ENCODE measurements at regions not wholly inside any gene's neighbourhood (a gene's known extent, or its start where the extent isn't known, plus 50 kb on each side); places are given as distances from the start of the nearest gene placed in this dataset.

- DNase-seq (ENCODE audit: low spot score): peak; percentile 92
Measured at GRCh38 chr9:105064248-105065097, 136.5 kb upstream of the ABCA1 start.

- DNase-seq (ENCODE audit: low spot score): no peak
Measured at GRCh38 chr9:105065098-105066088, 137.4 kb upstream of the ABCA1 start.

GRCh38 chr9:105066275-105066865, 138.4 kb upstream of the ABCA1 start:
- no peak for DNase-seq (ENCODE audit: low spot score)

GRCh38 chr9:105067895-105068580, 140.1 kb upstream of the ABCA1 start:
- no peak for DNase-seq (ENCODE audit: low spot score)

GRCh38 chr9:105069285-105069684, 141.3 kb upstream of the ABCA1 start:
- no peak for DNase-seq (ENCODE audit: low spot score)

- DNase-seq (ENCODE audit: low spot score): no peak
Measured at GRCh38 chr9:105069696-105070095, 141.7 kb upstream of the ABCA1 start.

- no peak for DNase-seq (ENCODE audit: low spot score)
Measured at GRCh38 chr9:105070176-105070575, 142.2 kb upstream of the ABCA1 start.

- DNase-seq (ENCODE audit: low spot score): no peak
Measured at GRCh38 chr9:105072476-105072875, 144.5 kb upstream of the ABCA1 start.

GRCh38 chr9:105073147-105073546, 145.2 kb upstream of the ABCA1 start:
- DNase-seq (ENCODE audit: low spot score): no peak

- no peak for DNase-seq (ENCODE audit: low spot score)
Measured at GRCh38 chr9:105074491-105074890, 146.5 kb upstream of the ABCA1 start.

GRCh38 chr9:105076729-105077128, 148.8 kb upstream of the ABCA1 start:
- DNase-seq (ENCODE audit: low spot score): no peak

GRCh38 chr9:105079457-105079856, 151.5 kb upstream of the ABCA1 start:
- no peak for DNase-seq (ENCODE audit: low spot score)

- no peak for DNase-seq (ENCODE audit: low spot score)
Measured at GRCh38 chr9:105082843-105083242, 154.9 kb upstream of the ABCA1 start.

GRCh38 chr9:105083256-105083655, 155.3 kb upstream of the ABCA1 start:
- no peak for DNase-seq (ENCODE audit: low spot score)

- DNase-seq (ENCODE audit: low spot score): no peak
Measured at GRCh38 chr9:105087910-105088898, 156.2 kb upstream of the SLC44A1 start.

GRCh38 chr9:105089874-105090273, 154.6 kb upstream of the SLC44A1 start:
- no peak for DNase-seq (ENCODE audit: low spot score)

GRCh38 chr9:105091004-105091640, 153.3 kb upstream of the SLC44A1 start:
- DNase-seq (ENCODE audit: low spot score): no peak

- DNase-seq (ENCODE audit: low spot score): no peak
Measured at GRCh38 chr9:105093685-105094084, 150.8 kb upstream of the SLC44A1 start.

- DNase-seq (ENCODE audit: low spot score): no peak
Measured at GRCh38 chr9:105098370-105098769, 146.1 kb upstream of the SLC44A1 start.

Measured in mesenteric fat pad (tissue), 1 donor.